Kidney epithelial cell (primary cell): ENCODE measurements at regions not wholly inside any gene's neighbourhood (a gene's known extent, or its start where the extent isn't known, plus 50 kb on each side); places are given as distances from the start of the nearest gene placed in this dataset.

Source experiments
- DNase-seq: peaks from one replicate; pipeline ENCODE4 v3.0.0-alpha.2; 2010; ENCODE audit warnings: low read depth
- H3K27me3 ChIP-seq: 2 replicates; pipeline ENCODE4 v1.6.0; 2011; ENCODE audit warnings: low read length; ENCODE audit not compliant: control insufficient read depth, insufficient read depth
- H3K36me3 ChIP-seq: 2 replicates; pipeline ENCODE4 v1.5.1; 2011; ENCODE audit warnings: low read length; ENCODE audit not compliant: control insufficient read depth, insufficient read depth
- H3K4me3 ChIP-seq: 2 replicates; pipeline ENCODE4 v1.5.1; 2011; ENCODE audit warnings: low read depth, mild to moderate bottlenecking, control low read depth, low read length
- TF ChIP-seq, protein P1 (sequence below): IDR thresholded peaks from 2 replicates; pipeline ENCODE4 v1.5.1; 2011; ENCODE audit warnings: mild to moderate bottlenecking, moderate library complexity, low read length, control low read depth, inconsistent platforms; ENCODE audit not compliant: insufficient read depth, poor library complexity, severe bottlenecking

DNA sequence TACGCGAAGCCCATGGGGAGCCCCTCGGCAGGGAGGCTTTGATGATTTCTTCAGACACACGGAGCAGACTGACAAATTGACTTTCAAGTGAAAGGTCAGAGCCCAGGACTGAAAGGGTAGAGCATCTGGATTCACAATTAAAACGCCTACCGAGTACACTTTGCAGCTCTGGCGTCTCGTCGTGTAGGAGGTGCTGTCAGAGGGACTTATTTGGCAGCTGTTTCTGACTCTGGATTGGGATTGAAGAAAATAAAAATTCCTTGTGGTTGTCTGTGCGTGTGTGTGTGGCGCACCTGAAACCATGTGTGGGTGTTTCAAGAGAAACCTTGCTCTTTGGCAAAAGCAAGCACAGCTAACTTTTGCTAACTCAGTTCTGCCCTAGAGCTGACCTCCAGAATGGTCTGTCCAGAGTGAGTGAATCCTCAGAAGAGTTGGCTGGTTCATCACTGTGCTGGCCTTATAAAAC is 348.7 kb downstream of the HLX start:
- DNase-seq, result no peak
- TF ChIP-seq, protein P1, sequence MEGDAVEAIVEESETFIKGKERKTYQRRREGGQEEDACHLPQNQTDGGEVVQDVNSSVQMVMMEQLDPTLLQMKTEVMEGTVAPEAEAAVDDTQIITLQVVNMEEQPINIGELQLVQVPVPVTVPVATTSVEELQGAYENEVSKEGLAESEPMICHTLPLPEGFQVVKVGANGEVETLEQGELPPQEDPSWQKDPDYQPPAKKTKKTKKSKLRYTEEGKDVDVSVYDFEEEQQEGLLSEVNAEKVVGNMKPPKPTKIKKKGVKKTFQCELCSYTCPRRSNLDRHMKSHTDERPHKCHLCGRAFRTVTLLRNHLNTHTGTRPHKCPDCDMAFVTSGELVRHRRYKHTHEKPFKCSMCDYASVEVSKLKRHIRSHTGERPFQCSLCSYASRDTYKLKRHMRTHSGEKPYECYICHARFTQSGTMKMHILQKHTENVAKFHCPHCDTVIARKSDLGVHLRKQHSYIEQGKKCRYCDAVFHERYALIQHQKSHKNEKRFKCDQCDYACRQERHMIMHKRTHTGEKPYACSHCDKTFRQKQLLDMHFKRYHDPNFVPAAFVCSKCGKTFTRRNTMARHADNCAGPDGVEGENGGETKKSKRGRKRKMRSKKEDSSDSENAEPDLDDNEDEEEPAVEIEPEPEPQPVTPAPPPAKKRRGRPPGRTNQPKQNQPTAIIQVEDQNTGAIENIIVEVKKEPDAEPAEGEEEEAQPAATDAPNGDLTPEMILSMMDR, result no peak
- H3K27me3 ChIP-seq, result peaks cover 2% of the 10 kb centered on the region
- no peak overlapping the region for H3K4me3 ChIP-seq
- H3K36me3 ChIP-seq, result no peaks in the 10 kb centered on the region

DNA sequence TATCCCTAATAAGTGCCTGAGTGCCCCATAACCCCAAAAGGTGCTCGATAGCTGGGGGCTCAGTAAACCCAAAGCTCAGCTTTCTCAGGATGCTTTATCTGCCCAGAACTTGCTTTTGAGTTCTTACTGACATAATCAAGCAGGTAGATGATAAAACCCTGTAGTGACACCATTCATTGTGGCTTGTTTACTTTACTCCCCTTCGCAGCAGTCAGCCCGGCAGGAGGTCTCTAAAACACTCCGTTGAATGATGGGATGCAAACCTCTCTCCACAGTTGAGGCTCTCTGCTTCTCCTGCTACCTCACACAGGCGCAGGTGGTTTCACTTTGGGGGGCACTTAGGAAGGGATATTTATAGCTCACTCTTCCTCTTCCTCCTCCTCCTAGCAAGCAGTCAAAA is 349.4 kb downstream of the HLX start:
- TF ChIP-seq, protein P1, result no peak
- Histone ChIP-seq H3K36me3 (no peaks in the 10 kb centered on the region), H3K4me3 (no peak overlapping the region), H3K27me3 (peaks cover 2% of the 10 kb centered on the region)
- DNase-seq, result no peak

DNA sequence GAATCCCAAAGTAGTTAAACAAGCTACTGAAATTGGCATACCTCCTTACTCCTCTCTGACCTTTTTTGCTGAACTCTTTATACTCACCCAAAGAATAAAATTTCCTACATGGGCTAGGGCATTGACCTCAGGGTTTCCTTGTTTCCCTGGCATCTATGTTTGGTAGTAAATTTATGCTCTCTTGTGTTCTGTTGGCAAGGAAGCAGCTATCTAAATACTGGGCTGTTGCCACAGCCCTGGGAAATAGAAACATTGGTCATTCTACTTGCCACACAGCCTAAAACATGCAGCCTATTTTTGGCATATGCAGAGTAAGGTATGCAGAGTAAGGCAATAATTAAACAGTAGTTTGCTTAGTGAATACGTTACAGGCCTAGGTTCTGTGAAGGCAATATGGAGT is 351.4 kb downstream of the HLX start:
- DNase-seq, result no peak
- Histone ChIP-seq H3K27me3 (peaks cover 2% of the 10 kb centered on the region), H3K36me3 (no peaks in the 10 kb centered on the region), H3K4me3 (no peak overlapping the region)
- TF ChIP-seq, protein P1, result no peak

DNA sequence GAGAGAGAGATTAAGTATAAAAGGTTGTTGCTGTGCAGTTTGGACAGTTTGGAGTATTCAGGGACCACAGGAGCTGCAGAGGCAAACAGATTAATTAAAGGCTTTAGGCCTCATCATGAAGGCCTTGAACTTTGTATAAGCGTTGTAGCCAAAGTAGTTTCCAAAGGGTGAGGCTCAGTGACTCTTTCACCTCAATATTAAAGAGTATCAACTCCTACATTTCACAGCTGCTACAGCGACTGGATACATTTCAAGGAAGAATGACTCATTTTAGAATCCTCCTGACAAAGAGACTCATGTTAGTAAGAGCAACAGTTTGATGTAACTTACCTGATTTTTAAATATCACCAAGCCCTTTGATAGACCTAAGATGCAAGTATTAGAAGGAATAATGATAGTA is 355.5 kb downstream of the HLX start:
- TF ChIP-seq, protein P1, result no peak
- DNase-seq, result no peak
- H3K27me3 ChIP-seq, result no peaks in the 10 kb centered on the region
- H3K4me3 ChIP-seq, result no peak overlapping the region
- H3K36me3 ChIP-seq, result no peaks in the 10 kb centered on the region

- DNase-seq, result no peak
- TF ChIP-seq, protein P1, result no peak
- H3K27me3 ChIP-seq, result no peaks in the 10 kb centered on the region
- H3K36me3 ChIP-seq, result no peaks in the 10 kb centered on the region
- no peak overlapping the region for H3K4me3 ChIP-seq
These were observed 358.3 kb downstream of the HLX start for GRCh38 chr1:221237587-221237986.

GRCh38 chr1:221239181-221239580 is 359.9 kb downstream of the HLX start:
- TF ChIP-seq, protein P1, result no peak
- H3K4me3 ChIP-seq, result no peak overlapping the region
- H3K27me3 ChIP-seq, result no peaks in the 10 kb centered on the region

More at GRCh38 chr1:221239181-221239580, 359.9 kb downstream of the HLX start:
- H3K36me3 ChIP-seq, result no peaks in the 10 kb centered on the region
- no peak for DNase-seq
